Retinal pigment epithelial cell (primary cell): ENCODE measurements at regions not wholly inside any gene's neighbourhood (a gene's known extent, or its start where the extent isn't known, plus 50 kb on each side); places are given as distances from the start of the nearest gene placed in this dataset.
"Not testable (repeated sequence)": the region's sequence is repeated elsewhere in the genome, so short reads cannot be mapped to it uniquely, and the experiment has no call there.

ENCODE experiments used
- DNase-seq: peaks from one replicate; pipeline ENCODE4 v3.0.0-alpha.2; 2010; ENCODE audit warnings: low read depth
- H3K4me3 ChIP-seq: 2 replicates; pipeline ENCODE4 v1.5.1; 2011; ENCODE audit warnings: mild to moderate bottlenecking, low read length, control low read depth, moderate library complexity
- TF ChIP-seq, protein P1 (sequence below): conservative IDR thresholded peaks from 2 replicates; pipeline ENCODE4 v1.5.1; 2011; ENCODE audit warnings: low read depth, low read length, control low read depth, inconsistent platforms

DNA sequence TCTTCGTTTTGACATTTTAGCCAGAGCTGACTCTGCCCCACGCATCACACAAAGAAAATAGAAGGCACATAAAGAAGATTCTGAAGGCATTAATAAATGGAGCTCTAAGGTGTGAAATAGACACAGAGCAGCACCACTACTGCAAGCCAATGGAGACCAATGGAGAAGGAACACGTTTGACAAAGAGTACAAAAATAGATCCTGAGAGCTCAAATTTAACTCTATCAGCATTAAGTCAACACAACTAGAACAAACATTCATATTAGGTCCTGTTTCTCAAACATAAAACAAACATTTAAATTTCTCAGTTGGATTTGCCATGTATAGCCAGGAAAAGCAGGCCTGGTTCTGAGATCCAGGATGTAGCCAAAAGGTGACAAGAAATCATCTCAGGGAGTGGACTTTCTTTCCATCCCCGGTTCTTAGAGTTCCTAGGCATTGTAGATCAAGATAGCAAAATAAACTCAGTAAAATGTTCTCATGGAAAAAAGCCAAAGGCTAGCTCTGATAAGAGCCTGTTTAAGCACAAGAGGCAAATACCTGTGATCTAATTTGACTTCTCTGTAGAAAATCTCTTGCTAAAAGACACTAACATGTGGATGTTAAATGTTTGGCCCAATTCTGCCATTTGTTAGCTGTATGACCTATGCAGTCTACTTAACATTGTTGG, 174.2 kb upstream of the VIPR2 start:
- no peak overlapping the region for H3K4me3 ChIP-seq
- no peak for DNase-seq
- TF ChIP-seq, protein P1, sequence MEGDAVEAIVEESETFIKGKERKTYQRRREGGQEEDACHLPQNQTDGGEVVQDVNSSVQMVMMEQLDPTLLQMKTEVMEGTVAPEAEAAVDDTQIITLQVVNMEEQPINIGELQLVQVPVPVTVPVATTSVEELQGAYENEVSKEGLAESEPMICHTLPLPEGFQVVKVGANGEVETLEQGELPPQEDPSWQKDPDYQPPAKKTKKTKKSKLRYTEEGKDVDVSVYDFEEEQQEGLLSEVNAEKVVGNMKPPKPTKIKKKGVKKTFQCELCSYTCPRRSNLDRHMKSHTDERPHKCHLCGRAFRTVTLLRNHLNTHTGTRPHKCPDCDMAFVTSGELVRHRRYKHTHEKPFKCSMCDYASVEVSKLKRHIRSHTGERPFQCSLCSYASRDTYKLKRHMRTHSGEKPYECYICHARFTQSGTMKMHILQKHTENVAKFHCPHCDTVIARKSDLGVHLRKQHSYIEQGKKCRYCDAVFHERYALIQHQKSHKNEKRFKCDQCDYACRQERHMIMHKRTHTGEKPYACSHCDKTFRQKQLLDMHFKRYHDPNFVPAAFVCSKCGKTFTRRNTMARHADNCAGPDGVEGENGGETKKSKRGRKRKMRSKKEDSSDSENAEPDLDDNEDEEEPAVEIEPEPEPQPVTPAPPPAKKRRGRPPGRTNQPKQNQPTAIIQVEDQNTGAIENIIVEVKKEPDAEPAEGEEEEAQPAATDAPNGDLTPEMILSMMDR, result no peak

DNA sequence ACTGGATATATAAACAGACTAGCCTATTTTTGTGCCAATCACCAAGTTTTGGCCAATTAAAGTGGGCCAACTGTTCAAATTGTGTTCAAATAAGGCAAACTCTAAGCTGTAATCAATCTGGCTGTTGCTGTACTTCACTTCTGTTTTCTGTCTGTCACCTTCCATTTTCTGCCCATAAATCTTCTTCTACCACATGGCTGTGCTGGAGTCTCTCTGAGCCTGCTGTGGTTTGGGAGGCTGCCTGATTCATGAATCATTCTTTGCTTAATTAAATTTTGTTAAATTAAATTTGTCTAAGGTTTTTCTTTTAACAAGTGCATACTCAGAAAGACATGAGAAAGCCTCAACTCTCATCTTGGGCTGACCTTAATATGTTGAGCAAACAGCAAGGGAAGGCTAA, 172.6 kb upstream of the VIPR2 start:
- TF ChIP-seq, protein P1, result no peak
- H3K4me3 ChIP-seq, result no peak overlapping the region
- no peak for DNase-seq

DNA sequence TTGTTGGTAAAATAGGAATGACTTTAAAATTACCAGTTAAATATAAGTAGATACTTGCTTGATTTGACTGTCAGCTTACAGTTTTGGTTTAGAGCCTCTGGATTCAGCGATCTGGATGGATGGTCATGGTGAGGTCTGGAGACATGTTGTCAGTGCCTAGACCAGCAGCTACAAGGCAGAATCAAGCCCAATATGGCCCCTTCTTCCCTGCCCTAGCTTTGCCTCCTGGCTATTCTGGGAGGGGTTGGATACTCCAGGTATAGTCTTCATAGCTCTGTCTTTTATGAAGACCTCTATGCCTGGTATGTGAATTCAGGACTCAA, 166.5 kb upstream of the VIPR2 start:
- TF ChIP-seq, protein P1, result no peak
- H3K4me3 ChIP-seq, result no peak overlapping the region
- DNase-seq, result no peak

DNA sequence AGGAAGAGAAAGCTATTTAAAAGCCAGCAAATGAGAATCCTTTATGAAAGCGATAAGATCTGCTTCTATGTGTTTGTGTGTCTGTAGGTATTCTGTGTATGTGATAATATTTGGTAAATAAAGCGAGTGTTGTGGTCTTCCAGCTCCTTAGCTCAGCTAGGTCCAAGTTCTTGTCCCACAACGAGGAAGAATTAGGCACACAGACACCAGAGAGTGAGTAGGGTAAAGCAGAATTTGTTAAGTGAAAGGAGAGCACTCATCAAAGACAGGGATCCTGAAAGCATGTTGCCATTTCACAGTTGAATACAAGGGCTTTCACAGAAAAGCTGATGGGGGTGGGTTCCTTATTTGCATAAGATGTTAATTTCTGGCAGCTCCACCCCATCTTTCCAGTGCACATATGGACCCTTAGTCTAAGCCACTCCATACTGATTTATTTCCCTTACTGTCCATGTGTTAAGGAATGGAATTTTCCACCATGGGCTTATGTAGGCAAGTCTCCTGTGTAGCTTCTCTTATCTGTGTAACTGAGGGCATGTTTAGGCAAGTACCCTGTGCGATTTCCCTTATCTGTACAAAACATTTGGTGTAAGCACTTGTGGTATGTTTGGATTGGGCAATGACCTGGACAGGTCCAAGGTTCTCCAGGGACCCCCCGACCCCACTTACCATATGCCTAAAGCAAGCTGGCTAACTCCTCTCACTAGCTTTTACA, 165.9 kb upstream of the VIPR2 start:
- no peak overlapping the region for H3K4me3 ChIP-seq
- DNase-seq, result no peak
- TF ChIP-seq, protein P1, result no peak

DNA sequence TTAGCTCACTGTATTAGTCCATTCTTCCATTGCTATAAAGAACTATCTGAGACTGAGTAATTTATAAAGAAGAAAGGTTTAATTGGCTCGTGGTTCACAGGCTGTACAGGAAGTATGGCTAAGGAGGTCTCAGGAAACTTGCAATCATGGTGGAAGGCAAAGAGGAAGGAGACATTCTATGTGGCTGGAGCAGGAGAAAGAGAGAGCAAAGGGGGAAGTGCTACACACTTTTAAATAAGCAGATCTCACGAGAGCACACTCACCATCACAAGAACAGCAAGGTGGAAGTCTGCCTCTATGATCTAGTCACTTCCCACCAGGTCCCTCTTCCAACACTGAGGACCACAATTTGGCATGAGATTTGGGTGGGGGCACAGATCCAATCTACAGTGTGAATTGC, 164.5 kb upstream of the VIPR2 start:
- H3K4me3 ChIP-seq, DNase-seq: not testable (repeated sequence)

DNA sequence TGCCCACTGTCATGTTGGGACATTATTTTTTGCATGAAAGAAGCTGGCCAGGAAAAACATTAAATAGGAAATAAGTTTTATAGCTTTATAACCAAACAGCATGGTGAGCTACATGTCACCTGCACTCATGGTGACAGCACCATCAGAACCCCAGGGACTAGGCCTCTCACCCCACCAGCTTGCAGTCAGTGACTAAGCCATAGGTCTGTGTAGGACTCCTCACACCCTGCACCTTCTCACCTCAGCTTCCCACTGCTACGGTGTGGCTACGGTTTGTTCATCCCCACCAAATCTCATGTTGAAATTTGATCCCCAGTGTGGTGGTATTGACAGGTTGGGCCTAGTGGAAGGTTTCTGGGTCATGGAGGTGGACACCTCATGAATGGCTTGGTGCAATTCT, 161.3 kb upstream of the VIPR2 start:
- TF ChIP-seq, protein P1, result no peak

DNA sequence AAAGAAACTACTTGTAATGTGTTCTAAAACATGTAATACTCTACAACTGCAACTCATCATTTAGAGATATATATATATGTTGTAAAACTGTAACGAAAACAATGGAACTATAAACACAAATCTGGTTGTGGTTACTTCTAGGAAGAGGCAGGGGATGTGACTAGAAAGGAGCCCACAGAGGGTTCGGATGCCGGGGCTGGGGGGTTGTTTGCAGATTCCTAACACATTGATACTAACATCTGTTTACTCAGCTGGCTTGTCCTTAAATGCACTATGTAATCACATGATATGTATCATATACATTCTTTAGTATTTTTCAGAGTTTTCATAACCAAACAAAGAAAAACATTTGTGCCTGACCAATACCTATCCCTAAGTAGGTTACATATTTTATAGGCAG, 160.5 kb upstream of the VIPR2 start:
- H3K4me3 ChIP-seq, DNase-seq: not testable (repeated sequence)

More for the DNA sequence above, 161.3 kb upstream of the VIPR2 start:
- no peak overlapping the region for H3K4me3 ChIP-seq
- no peak for DNase-seq

DNA sequence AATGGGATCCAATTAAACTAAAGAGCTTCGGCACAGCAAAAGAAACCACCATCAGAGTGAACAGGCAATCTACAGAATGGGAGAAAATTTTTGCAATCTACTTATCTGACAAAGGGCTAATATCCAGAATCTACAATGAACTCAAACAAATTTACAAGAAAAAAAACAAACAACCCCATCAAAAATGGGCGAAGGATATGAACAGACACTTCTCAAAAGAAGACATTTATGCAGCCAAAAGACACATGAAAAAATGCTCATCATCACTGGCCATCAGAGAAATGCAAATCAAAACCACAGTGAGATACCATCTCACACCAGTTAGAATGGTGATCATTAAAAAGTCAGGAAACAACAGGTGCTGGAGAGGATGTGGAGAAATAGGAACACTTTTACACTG, 158.8 kb upstream of the VIPR2 start:
- H3K4me3 ChIP-seq, DNase-seq: not testable (repeated sequence)
